Keratinocyte (primary cell): ENCODE measurements at regions not wholly inside any gene's neighbourhood (a gene's known extent, or its start where the extent isn't known, plus 50 kb on each side); places are given as distances from the start of the nearest gene placed in this dataset.

Source experiments
- DNase-seq: peaks from one replicate; pipeline ENCODE4 v3.0.0-alpha.2; 2011; ENCODE audit warnings: low read depth, missing footprints, low spot score
- FAIRE-seq: peaks from 2 replicates; lab custom pipeline; 2011; peaks lifted over from hg19 to GRCh38; lab: Jason Lieb, UNC
- H2AFZ ChIP-seq: 2 replicates; pipeline ENCODE4 v1.6.0; 2012; ENCODE audit warnings: low read length, control low read depth, inconsistent platforms; ENCODE audit not compliant: control insufficient read depth
- H3K27ac ChIP-seq: 2 replicates; pipeline ENCODE4 v1.5.1; 2011; ENCODE audit warnings: low read length; ENCODE audit not compliant: control insufficient read depth, insufficient read depth
- H3K27me3 ChIP-seq: 3 replicates; pipeline ENCODE4 v1.6.0; 2011; ENCODE audit warnings: low read length; ENCODE audit not compliant: control insufficient read depth, insufficient read depth; ENCODE audit errors: extremely low read depth
- H3K36me3 ChIP-seq, 2 experiments: 2 replicates in 1 of 2; 3 replicates in 1 of 2; pipeline ENCODE4 v1.5.1; 2011; ENCODE audit warnings: low read length in 2 of 2, mild to moderate bottlenecking in 1 of 2; ENCODE audit not compliant: control insufficient read depth in 2 of 2, insufficient read depth in 2 of 2; ENCODE audit errors: extremely low read depth in 1 of 2
- H3K4me1 ChIP-seq: 3 replicates; pipeline ENCODE4 v1.5.1; 2011; ENCODE audit warnings: low read length; ENCODE audit not compliant: control insufficient read depth, insufficient read depth; ENCODE audit errors: extremely low read depth
- H3K4me2 ChIP-seq: 3 replicates; pipeline ENCODE4 v1.6.0; 2011; ENCODE audit warnings: low read depth, low read length; ENCODE audit not compliant: control insufficient read depth, insufficient read depth; ENCODE audit errors: extremely low read depth
- H3K4me3 ChIP-seq, 3 experiments: fragments of 200-600 bp in 1 of 3; sonication (generic) in 1 of 3; 2 replicates in 2 of 3; 3 replicates in 1 of 3; pipeline ENCODE4 v1.5.1; 2011 to 2016; ENCODE audit warnings: low read length in 3 of 3, mild to moderate bottlenecking in 3 of 3, control low read depth in 2 of 3, inconsistent platforms in 1 of 3, low read depth in 1 of 3, mixed read lengths in 1 of 3, mixed run types in 1 of 3, moderate library complexity in 1 of 3; ENCODE audit not compliant: control insufficient read depth in 2 of 3, insufficient read depth in 2 of 3; ENCODE audit errors: extremely low read depth in 1 of 3
- H3K79me2 ChIP-seq: 2 replicates; pipeline ENCODE4 v1.6.0; 2012; ENCODE audit warnings: low read length; ENCODE audit not compliant: control insufficient read depth, insufficient read depth
- H3K9ac ChIP-seq: 3 replicates; pipeline ENCODE4 v1.6.0; 2011; ENCODE audit warnings: low read length; ENCODE audit not compliant: control insufficient read depth, insufficient read depth; ENCODE audit errors: extremely low read depth
- H3K9me1 ChIP-seq: 3 replicates; pipeline ENCODE4 v1.6.0; 2011; ENCODE audit warnings: low read length; ENCODE audit not compliant: control insufficient read depth, insufficient read depth; ENCODE audit errors: extremely low read depth
- H3K9me3 ChIP-seq: 2 replicates; pipeline ENCODE4 v1.5.1; 2012; ENCODE audit warnings: low read depth, low read length; ENCODE audit not compliant: control insufficient read depth
- H4K20me1 ChIP-seq: 3 replicates; pipeline ENCODE4 v1.6.0; 2011; ENCODE audit warnings: low read length; ENCODE audit not compliant: control insufficient read depth, insufficient read depth; ENCODE audit errors: extremely low read depth
- EZH2 ChIP-seq: IDR thresholded peaks from one replicate; pipeline ENCODE4 v1.6.1; 2012; ENCODE audit warnings: inconsistent platforms, mild to moderate bottlenecking, low read length, moderate library complexity
- dilution Hi-C: fragments of 300-500 bp; cut with MboI; formaldehyde crosslinking; loops from one replicate; pipeline ENCODE4 v1.7.0; 2020; ENCODE audit warnings: low sequenced_read_pairs; ENCODE audit not compliant: extremely low pct_ligation_motif_present
- TF ChIP-seq, protein P1 (sequence below), 3 experiments: IDR thresholded peaks in 1 of 3; conservative IDR thresholded peaks in 1 of 3; optimal IDR thresholded peaks in 1 of 3; 2 replicates in 2 of 3; 3 replicates in 1 of 3; pipeline versions ENCODE3 to v1.5.1; 2011; ENCODE audit warnings: low read length in 3 of 3, mild to moderate bottlenecking in 3 of 3, moderate library complexity in 2 of 3, control low read depth in 1 of 3, inconsistent platforms in 1 of 3; ENCODE audit not compliant: insufficient read depth in 2 of 3; ENCODE audit errors: extremely low read depth in 1 of 3

DNA sequence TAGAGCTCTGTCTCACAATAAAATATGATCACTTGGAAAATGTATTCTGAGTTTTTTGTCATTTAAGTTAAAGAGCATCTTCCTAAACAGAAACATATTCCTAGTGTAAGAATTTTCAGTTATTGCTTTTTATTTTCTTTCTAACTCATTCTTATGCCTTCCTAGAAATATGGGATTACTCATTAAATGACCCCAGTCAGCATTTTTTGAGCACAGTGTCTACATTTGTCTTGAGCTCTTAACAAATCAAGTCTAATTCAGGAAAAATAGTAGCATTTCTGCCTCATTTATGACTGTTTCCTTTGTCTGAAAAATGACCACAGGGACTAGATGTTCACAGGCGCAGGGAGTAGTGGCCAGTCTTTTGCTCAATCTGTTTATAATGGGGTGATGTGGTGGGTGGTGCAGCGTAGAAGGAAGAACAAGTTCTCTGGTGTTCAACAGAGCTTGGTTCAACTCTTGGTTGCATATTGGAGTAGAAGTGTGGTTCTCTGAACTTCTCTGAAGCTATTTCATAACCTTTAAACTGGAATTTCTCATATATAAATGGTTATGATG lies 267.1 kb downstream of the CYRIA start:
- no peak overlapping the region for H2AFZ ChIP-seq
- no peak for DNase-seq
- no peaks in the 10 kb centered on the region for H3K9me1 ChIP-seq
- H3K36me3 ChIP-seq: no peaks in the 10 kb centered on the region
- no peak overlapping the region for H3K27ac ChIP-seq
- dilution Hi-C loops: no loop called here
- no peak overlapping the region for H3K4me3 ChIP-seq
- TF ChIP-seq, protein P1, sequence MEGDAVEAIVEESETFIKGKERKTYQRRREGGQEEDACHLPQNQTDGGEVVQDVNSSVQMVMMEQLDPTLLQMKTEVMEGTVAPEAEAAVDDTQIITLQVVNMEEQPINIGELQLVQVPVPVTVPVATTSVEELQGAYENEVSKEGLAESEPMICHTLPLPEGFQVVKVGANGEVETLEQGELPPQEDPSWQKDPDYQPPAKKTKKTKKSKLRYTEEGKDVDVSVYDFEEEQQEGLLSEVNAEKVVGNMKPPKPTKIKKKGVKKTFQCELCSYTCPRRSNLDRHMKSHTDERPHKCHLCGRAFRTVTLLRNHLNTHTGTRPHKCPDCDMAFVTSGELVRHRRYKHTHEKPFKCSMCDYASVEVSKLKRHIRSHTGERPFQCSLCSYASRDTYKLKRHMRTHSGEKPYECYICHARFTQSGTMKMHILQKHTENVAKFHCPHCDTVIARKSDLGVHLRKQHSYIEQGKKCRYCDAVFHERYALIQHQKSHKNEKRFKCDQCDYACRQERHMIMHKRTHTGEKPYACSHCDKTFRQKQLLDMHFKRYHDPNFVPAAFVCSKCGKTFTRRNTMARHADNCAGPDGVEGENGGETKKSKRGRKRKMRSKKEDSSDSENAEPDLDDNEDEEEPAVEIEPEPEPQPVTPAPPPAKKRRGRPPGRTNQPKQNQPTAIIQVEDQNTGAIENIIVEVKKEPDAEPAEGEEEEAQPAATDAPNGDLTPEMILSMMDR (optimal IDR thresholded peaks at IDR 0.05 in 1 of 3, IDR thresholded peaks at IDR 0.05 in 1 of 3, conservative IDR thresholded peaks at IDR 0.05 in 1 of 3; ENCODE audit: extremely low read depth in 1 of 3, insufficient read depth in 2 of 3, low read length in 3 of 3): no peak
- TF ChIP-seq EZH2: no peak
- H3K9me3 ChIP-seq: no peaks in the 10 kb centered on the region
- H3K79me2 ChIP-seq: no peaks in the 10 kb centered on the region
- H3K4me2 ChIP-seq: no peak overlapping the region
- H3K27me3 ChIP-seq: no peaks in the 10 kb centered on the region
- no peaks in the 10 kb centered on the region for H4K20me1 ChIP-seq
- H3K9ac ChIP-seq: no peak overlapping the region
- FAIRE-seq: no peak
- H3K4me1 ChIP-seq: no peaks in the 10 kb centered on the region

GRCh38 chr2:16397681-16398475 lies 267.8 kb downstream of the CYRIA start:
- Histone ChIP-seq H3K9me3 (no peaks in the 10 kb centered on the region), H3K36me3 (no peaks in the 10 kb centered on the region), H2AFZ (no peak overlapping the region), H3K9me1 (no peaks in the 10 kb centered on the region), H3K79me2 (no peaks in the 10 kb centered on the region), H3K4me2 (no peak overlapping the region), H4K20me1 (no peaks in the 10 kb centered on the region), H3K4me3 (no peak overlapping the region), H3K4me1 (no peaks in the 10 kb centered on the region), H3K27ac (no peak overlapping the region), H3K27me3 (no peaks in the 10 kb centered on the region), H3K9ac (no peak overlapping the region)
- FAIRE-seq (no peak), DNase-seq (no peak)
- TF ChIP-seq EZH2: no peak
- TF ChIP-seq, protein P1 (optimal IDR thresholded peaks at IDR 0.05 in 1 of 3, IDR thresholded peaks at IDR 0.05 in 1 of 3, conservative IDR thresholded peaks at IDR 0.05 in 1 of 3; ENCODE audit: extremely low read depth in 1 of 3, insufficient read depth in 2 of 3, low read length in 3 of 3): no peak
- dilution Hi-C loops: no loop called here
